ENCODE measurements at regions not wholly inside any gene's neighbourhood (a gene's known extent, or its start where the extent isn't known, plus 50 kb on each side); places are given as distances from the start of the nearest gene placed in this dataset.

DNA sequence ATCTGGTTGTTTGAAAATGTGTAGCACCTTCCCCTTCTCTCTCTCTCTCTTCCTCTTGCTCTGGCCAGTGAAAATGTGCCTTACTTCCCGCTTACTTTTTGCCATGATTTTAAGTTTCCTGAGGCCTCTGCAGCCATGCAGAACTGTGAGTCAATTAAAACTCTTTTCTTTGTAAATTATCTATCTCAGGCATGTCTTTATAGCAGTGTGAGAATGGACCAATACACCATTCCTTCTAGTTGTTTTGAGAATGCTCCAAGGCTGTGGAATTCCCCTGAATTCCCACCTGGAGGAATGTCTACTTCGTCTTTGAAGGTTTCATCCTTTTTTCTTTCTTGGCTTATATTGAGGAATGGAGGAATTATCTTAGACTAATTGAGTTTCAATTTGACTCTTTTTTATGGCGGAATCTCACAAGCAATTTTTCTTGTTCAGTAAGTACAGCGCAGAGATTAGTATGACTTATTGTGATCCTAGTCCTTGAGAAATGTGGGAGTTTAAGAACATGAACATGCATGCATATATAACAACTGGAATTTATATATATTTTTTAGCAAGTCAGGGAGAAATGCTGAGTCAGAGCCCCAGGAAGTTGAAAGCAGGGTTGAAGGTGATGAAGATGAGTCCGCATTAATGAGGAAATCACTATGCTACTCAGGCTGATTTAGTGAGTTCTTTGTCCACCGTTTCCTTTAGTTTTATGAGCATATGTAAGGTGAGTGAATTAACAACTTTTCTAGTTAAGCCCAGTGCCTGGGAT, 488.1 kb upstream of the ADAMTS16 start:
- WGBS (ENCODE audit: insufficient coverage) = 100% methylated on average over 1 of the region's 6 CpGs

DNA sequence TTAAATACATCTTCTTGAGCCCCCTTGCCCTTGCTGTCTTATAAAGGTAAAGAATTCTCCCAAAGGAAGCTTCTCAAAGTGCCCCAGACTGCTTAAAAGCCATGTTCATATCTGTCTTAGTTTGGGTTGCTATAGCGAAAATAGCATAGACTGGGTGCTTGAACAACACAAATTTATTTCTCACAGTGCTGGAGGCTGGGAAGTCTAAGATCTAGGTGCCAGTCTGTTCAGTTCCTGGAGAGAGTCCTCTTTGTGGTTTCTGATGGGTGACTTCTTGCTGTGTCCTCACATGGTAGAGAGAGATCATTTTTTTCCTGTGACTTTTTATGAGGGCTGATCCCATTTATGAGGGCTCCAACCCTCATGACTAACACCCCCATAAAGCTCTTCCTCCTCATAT, 486.7 kb upstream of the ADAMTS16 start:
- intact Hi-C loops (cut with micrococcal nuclease) = no loop called here
- ChIA-PET CTCF (no interaction called here), POLR2A (no interaction called here)
- ATAC-seq (ENCODE audit: low read depth) (no peak), DNase-seq (no peak)
- H3K27ac Mint-ChIP-seq = no peak overlapping the region
- no peak overlapping the region for H3K4me2 ChIP-seq (replicated peaks; ENCODE audit: low read depth, low read length, poor library complexity, severe bottlenecking)
- H3K4me1 ChIP-seq (ENCODE audit: control insufficient read depth in 2 of 2, insufficient read depth in 2 of 2, low read length in 2 of 2) = no peaks in the 10 kb centered on the region
- no peak overlapping the region for H3K9ac ChIP-seq (ENCODE audit: low read length)
- H4K20me1 ChIP-seq (ENCODE audit: control insufficient read depth, insufficient read depth, low read length, poor library complexity, severe bottlenecking) = no peaks in the 10 kb centered on the region
- no peaks in the 10 kb centered on the region for H3K4me1 Mint-ChIP-seq
- no peak for TF ChIP-seq EZH2 (IDR thresholded peaks at IDR 0.05; ENCODE audit: borderline replicate concordance, insufficient read depth, low read depth, low read length, poor library complexity, severe bottlenecking)
- TF ChIP-seq, protein P1, sequence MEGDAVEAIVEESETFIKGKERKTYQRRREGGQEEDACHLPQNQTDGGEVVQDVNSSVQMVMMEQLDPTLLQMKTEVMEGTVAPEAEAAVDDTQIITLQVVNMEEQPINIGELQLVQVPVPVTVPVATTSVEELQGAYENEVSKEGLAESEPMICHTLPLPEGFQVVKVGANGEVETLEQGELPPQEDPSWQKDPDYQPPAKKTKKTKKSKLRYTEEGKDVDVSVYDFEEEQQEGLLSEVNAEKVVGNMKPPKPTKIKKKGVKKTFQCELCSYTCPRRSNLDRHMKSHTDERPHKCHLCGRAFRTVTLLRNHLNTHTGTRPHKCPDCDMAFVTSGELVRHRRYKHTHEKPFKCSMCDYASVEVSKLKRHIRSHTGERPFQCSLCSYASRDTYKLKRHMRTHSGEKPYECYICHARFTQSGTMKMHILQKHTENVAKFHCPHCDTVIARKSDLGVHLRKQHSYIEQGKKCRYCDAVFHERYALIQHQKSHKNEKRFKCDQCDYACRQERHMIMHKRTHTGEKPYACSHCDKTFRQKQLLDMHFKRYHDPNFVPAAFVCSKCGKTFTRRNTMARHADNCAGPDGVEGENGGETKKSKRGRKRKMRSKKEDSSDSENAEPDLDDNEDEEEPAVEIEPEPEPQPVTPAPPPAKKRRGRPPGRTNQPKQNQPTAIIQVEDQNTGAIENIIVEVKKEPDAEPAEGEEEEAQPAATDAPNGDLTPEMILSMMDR (IDR thresholded peaks at IDR 0.05) = no peak
- H3K27ac ChIP-seq (ENCODE audit: low read length in 2 of 2) = no peak overlapping the region
- no peaks in the 10 kb centered on the region for H3K27me3 Mint-ChIP-seq
- H3K9me3 ChIP-seq (ENCODE audit: control extremely low read depth in 1 of 3, control insufficient read depth in 2 of 3, insufficient read depth in 1 of 3, low read length in 2 of 3) = peaks cover 0 to 14% (median 0%) of the 10 kb centered on the region in 3 donors
- H3K9me3 Mint-ChIP-seq (ENCODE audit: insufficient read depth) = peaks cover 5% of the 10 kb centered on the region
- H3K79me2 ChIP-seq (ENCODE audit: control insufficient read depth, insufficient read depth, low read length) = no peaks in the 10 kb centered on the region
- no peaks in the 10 kb centered on the region for H3K27me3 ChIP-seq (replicated peaks in 1 of 4; ENCODE audit: control extremely low read depth in 1 of 4, control insufficient read depth in 3 of 4, insufficient read depth in 4 of 4, low read length in 3 of 4)
- WGBS (ENCODE audit: insufficient coverage) = no CpG with 5 or more reads among the region's 1 CpG
- H3K4me3 ChIP-seq (ENCODE audit: control extremely low read depth in 1 of 5, extremely low read depth in 1 of 5, insufficient read depth in 1 of 5, low read depth in 2 of 5, low read length in 4 of 5) = no peak overlapping the region
- H3K4me3 Mint-ChIP-seq = no peak overlapping the region
- no peak overlapping the region for H2AFZ ChIP-seq (ENCODE audit: insufficient read depth, low read depth, low read length, poor library complexity, severe bottlenecking)
- H3K36me3 ChIP-seq (replicated peaks in 1 of 2; ENCODE audit: control extremely low read depth in 1 of 2, control insufficient read depth in 1 of 2, extremely low read depth in 1 of 2, insufficient read depth in 2 of 2, low read length in 1 of 2) = no peaks in the 10 kb centered on the region

More for the DNA sequence above, 488.1 kb upstream of the ADAMTS16 start:
- no peak overlapping the region for H3K9ac ChIP-seq (ENCODE audit: low read length)
- no peak overlapping the region for H3K4me3 ChIP-seq (ENCODE audit: control extremely low read depth in 1 of 5, extremely low read depth in 1 of 5, insufficient read depth in 1 of 5, low read depth in 2 of 5, low read length in 4 of 5)
- TF ChIP-seq, protein P1 (IDR thresholded peaks at IDR 0.05) = no peak
- no peak for TF ChIP-seq EZH2 (IDR thresholded peaks at IDR 0.05; ENCODE audit: borderline replicate concordance, insufficient read depth, low read depth, low read length, poor library complexity, severe bottlenecking)
- no peaks in the 10 kb centered on the region for H3K79me2 ChIP-seq (ENCODE audit: control insufficient read depth, insufficient read depth, low read length)
- intact Hi-C loops (cut with micrococcal nuclease) = no loop called here
- no peak for DNase-seq
- H2AFZ ChIP-seq (ENCODE audit: insufficient read depth, low read depth, low read length, poor library complexity, severe bottlenecking) = no peak overlapping the region
- no peak overlapping the region for H3K4me3 Mint-ChIP-seq
- ATAC-seq (ENCODE audit: low read depth) = no peak
- CTCF ChIA-PET = no interaction called here
- no peaks in the 10 kb centered on the region for H3K4me1 Mint-ChIP-seq
- H3K27me3 ChIP-seq (replicated peaks in 1 of 4; ENCODE audit: control extremely low read depth in 1 of 4, control insufficient read depth in 3 of 4, insufficient read depth in 4 of 4, low read length in 3 of 4) = no peaks in the 10 kb centered on the region
- POLR2A ChIA-PET = no interaction called here
- no peak overlapping the region for H3K27ac Mint-ChIP-seq
- peaks cover 2% of the 10 kb centered on the region for H3K9me3 Mint-ChIP-seq (ENCODE audit: insufficient read depth)
- H3K27me3 Mint-ChIP-seq = no peaks in the 10 kb centered on the region
- H3K36me3 ChIP-seq (replicated peaks in 1 of 2; ENCODE audit: control extremely low read depth in 1 of 2, control insufficient read depth in 1 of 2, extremely low read depth in 1 of 2, insufficient read depth in 2 of 2, low read length in 1 of 2) = no peaks in the 10 kb centered on the region
- peaks cover 0 to 14% (median 0%) of the 10 kb centered on the region in 3 donors for H3K9me3 ChIP-seq (ENCODE audit: control extremely low read depth in 1 of 3, control insufficient read depth in 2 of 3, insufficient read depth in 1 of 3, low read length in 2 of 3)
- H3K27ac ChIP-seq (ENCODE audit: low read length in 2 of 2) = no peak overlapping the region
- no peaks in the 10 kb centered on the region for H4K20me1 ChIP-seq (ENCODE audit: control insufficient read depth, insufficient read depth, low read length, poor library complexity, severe bottlenecking)
- H3K4me2 ChIP-seq (replicated peaks; ENCODE audit: low read depth, low read length, poor library complexity, severe bottlenecking) = no peak overlapping the region
- no peaks in the 10 kb centered on the region for H3K4me1 ChIP-seq (ENCODE audit: control insufficient read depth in 2 of 2, insufficient read depth in 2 of 2, low read length in 2 of 2)
